Fibroblast of skin of left quadriceps (primary cell): ENCODE measurements at regions not wholly inside any gene's neighbourhood (a gene's known extent, or its start where the extent isn't known, plus 50 kb on each side); places are given as distances from the start of the nearest gene placed in this dataset.

Experiments
- DNase-seq, 2 experiments: peaks; one replicate each; pipeline ENCODE4 v3.0.0-alpha.2; 2013; ENCODE audit warnings: low read depth in 2 of 2

- DNase-seq, result no peak
Observed at GRCh38 chr6:8764733-8765132, 329.4 kb upstream of the SLC35B3 start.

GRCh38 chr6:8760951-8761350, 325.6 kb upstream of the SLC35B3 start:
- no peak for DNase-seq

- no peak for DNase-seq
Observed at GRCh38 chr6:8758412-8758811, 323.1 kb upstream of the SLC35B3 start.

GRCh38 chr6:8750627-8751026, 315.3 kb upstream of the SLC35B3 start:
- no peak for DNase-seq

- no peak for DNase-seq
Observed at GRCh38 chr6:8749465-8749864, 314.1 kb upstream of the SLC35B3 start.

GRCh38 chr6:8743170-8743745, 307.9 kb upstream of the SLC35B3 start:
- DNase-seq, result no peak

GRCh38 chr6:8739454-8739853, 304.1 kb upstream of the SLC35B3 start:
- no peak for DNase-seq

- DNase-seq, result no peak
Observed at GRCh38 chr6:8738951-8739350, 303.6 kb upstream of the SLC35B3 start.

- DNase-seq, result no peak
Observed at GRCh38 chr6:8736156-8736895, 301.0 kb upstream of the SLC35B3 start.

- no peak for DNase-seq
Observed at GRCh38 chr6:8733879-8734278, 298.5 kb upstream of the SLC35B3 start.

- no peak for DNase-seq
Observed at GRCh38 chr6:8731874-8732273, 296.5 kb upstream of the SLC35B3 start.

GRCh38 chr6:8710668-8711431, 275.5 kb upstream of the SLC35B3 start:
- no peak for DNase-seq

GRCh38 chr6:8707956-8708772, 272.8 kb upstream of the SLC35B3 start:
- DNase-seq, result no peak

- DNase-seq, result no peak
Observed at GRCh38 chr6:8707369-8707768, 272.0 kb upstream of the SLC35B3 start.

- no peak for DNase-seq
Observed at GRCh38 chr6:8705435-8706020, 270.2 kb upstream of the SLC35B3 start.

GRCh38 chr6:8703059-8703458, 267.7 kb upstream of the SLC35B3 start:
- no peak for DNase-seq

- no peak for DNase-seq
Observed at GRCh38 chr6:8688821-8689220, 253.5 kb upstream of the SLC35B3 start.

GRCh38 chr6:8686077-8686476, 250.7 kb upstream of the SLC35B3 start:
- DNase-seq, result no peak

GRCh38 chr6:8683204-8683603, 247.9 kb upstream of the SLC35B3 start:
- DNase-seq, result no peak

- no peak for DNase-seq
Observed at GRCh38 chr6:8679823-8680222, 244.5 kb upstream of the SLC35B3 start.

GRCh38 chr6:8678466-8678865, 243.1 kb upstream of the SLC35B3 start:
- DNase-seq, result no peak

GRCh38 chr6:8674126-8674525, 238.8 kb upstream of the SLC35B3 start:
- no peak for DNase-seq
